GM21786 (cell line): ENCODE measurements at regions not wholly inside any gene's neighbourhood (a gene's known extent, or its start where the extent isn't known, plus 50 kb on each side); places are given as distances from the start of the nearest gene placed in this dataset.
A peak's percentile ranks its signal among the peaks of the same experiment; 100 is the strongest.

ENCODE experiments used
- ATAC-seq: cut with Tn5 transposase; IDR thresholded peaks from one replicate; pipeline ENCODE4 v1.9.1; 2021; ENCODE audit not compliant: unreplicated experiment

DNA sequence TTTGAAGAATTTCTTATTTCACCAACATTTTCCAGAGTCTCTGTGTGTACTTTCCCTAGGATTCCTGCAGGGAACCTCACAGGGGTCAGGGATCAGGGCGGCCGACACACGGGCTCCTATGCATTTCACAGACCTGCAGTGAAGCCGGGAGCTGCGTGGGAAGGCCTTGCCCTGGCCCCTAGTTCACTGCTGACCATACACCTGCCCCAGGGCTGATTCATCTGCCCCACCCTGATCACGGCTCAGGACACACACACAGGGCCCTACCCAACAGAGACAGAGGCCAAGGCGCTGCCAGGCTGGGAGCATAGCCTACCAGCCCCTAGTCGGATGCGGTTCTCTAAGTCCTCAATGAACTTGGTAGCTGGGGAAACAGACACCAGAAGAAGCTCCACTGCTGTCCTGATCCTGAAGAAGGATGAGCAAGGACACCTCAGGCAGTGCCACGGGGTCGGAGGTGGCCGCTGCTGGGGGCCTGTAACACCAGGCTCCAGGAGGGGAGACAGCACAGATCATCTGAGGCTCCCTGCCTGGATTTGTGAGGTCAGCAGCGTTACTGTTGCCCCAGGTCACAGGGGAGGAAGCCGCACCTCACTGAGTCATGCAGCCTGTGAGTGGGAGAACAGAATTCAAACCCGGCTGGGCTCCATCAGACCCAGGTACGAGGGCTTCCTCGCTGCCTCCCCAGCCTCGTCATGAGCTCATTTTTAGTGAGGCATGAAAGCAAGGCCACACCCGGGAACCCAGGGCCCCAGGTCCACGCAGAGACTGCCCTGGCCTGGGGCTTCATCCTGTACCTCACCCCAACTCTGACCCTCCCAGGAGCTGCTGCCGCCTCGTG, 278.8 kb upstream of the PPP2R2D start:
- no peak for ATAC-seq

DNA sequence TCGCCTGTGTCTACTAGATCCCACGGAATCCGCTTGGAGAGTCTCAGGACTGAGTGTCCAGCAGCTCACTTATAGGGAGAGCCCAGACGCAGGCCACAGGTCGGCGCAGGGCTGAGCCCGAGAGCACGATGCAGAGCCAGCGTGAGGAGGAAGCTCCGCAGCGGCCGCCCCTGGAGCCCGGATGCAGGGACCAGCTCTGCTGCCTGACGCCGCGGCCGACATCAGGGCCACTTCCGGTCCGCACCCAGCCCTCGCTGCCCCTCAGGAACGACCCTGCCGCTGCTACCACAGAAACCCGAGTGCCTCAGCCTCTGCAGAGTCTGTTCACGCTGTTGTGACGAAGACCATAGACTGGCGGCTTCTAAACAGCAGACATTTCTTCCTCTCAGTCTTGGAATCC, 275.8 kb upstream of the PPP2R2D start:
- ATAC-seq, result no peak

DNA sequence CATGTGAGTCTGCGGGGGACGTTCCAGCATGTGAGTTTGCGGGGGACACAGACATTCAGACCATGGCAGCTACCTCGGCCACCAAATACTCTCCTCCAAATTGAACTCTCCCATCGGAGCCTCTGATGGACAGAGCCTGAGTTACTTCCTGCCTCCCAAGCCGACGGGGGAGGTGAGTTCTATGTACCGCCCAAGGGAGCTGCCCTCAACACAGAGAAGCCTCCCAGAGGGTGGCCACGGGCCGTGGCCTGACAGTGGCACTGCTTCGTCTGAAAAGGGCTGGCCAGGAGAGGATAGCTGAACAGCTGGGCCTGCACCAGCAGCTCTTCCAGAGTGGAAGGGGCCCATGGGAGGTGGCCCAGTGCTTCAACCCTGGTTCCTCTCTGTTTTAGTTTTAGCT, 274.5 kb upstream of the PPP2R2D start:
- no peak for ATAC-seq

DNA sequence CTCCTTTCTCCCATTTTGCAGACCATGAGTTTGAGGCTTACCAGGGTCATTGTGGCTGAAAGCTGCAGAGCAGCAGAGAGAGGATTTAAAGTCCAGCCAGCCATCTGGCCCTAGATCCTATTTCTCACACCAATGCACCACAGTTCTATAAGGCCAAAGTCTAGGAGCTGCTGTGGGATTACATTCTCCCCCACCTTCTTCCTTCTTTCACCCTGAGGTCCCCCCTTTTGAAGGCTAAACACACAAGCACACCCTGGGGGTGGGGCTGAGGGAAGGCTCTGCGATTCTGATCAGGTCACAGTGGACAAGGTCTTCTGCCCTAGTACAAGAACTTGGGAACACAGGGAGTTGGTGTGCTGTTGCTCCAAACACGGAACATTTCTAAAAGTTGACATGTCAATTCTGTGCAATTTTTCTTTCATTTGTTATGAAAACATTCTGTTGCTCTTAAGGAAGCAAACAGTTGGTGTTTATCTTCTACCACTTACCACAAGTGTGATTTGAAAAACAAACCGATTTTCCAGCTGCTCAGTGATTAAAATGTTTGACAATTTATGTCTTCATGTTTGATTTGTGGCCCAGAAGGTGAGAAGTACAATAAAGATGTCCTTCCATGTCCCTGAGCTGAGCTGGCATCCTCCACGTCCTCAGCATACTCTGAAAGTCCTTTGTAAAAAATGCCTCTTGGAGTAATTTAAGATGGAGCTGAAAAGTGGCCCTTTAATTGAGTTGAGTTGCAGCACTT, 271.6 kb upstream of the PPP2R2D start:
- ATAC-seq, result no peak

DNA sequence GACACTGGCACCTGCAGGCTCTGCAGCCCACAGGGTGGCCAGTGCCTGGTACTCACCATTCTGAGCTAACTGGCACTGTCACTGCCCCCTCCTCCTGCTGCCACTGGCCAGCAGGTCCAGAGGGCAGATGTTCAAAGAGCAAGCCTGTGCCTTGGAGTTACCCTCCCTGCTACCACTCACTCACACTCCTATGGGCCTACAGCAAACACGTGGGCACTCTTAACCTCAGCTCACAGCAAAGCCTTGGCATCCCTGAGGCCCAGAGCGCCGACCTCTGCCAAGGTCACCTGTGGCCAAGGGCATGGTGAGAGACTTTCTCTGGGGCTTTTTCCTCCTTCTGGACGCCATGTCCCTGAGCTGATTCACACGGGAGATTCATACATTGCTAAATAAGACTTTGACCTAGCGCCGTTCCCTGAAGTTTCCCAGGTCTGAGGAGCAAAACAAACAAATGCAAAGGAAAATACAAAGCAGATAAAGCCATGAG, 270.0 kb upstream of the PPP2R2D start:
- ATAC-seq, result no peak

DNA sequence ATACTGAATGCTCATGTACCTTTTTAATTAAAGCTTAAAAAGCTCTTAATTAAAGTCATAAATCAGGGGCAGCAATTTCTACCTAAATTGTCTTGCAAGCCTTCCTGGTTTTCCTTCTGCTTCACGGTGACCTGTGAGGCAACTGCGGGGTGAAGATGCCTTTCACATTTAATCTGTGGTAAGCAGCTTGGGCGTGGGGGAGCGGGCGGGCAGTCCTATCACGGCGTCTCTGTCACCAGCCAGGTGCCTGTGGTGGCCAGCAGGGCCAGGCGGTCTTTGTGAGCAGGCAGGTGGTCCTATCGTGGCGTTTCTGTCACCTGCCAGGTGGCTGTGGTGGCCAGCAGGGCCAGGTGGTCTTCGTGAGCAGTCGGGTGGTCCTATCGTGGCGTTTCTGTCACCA, 269.2 kb upstream of the PPP2R2D start:
- no peak for ATAC-seq

DNA sequence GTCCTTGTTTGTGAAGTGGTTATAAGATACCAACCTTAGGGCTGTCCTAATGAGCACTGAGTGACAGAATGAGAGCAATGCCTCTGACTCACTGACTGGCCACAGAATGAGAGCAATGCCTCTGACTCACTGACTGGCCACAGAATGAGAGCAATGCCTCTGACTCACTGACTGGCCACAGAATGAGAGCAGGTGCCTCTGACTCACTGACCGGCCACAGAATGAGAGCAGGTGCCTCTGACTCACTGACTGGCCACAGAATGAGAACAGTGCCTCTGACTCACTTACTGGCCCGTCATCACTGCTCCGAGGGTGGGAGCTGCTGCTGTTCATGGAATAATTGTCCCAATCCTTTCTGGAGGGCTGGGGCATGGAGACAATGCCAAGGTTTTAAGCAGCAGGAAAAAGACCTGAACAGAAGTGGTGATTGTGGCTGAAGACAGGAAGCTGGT, 265.2 kb upstream of the PPP2R2D start:
- ATAC-seq, result no peak

DNA sequence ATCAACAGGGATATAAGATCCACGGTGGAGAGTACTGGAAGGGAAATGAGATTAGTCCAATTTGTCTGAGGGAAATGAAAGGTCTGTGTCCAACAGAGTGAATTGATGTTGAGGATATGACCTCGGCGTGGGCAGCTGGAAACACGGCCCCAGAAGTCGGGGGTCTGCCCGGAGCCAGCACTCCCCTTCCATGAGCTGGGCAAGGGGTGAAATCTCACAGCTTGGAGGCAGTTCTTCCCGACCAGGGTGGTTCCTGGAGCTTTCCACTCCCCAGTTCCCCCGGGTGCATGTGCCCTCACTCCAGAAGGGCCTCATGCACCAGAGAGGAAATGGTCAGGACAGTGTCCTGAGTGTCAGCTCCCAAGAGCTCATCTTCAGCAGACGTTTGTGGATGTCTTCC, 264.7 kb upstream of the PPP2R2D start:
- no peak for ATAC-seq

DNA sequence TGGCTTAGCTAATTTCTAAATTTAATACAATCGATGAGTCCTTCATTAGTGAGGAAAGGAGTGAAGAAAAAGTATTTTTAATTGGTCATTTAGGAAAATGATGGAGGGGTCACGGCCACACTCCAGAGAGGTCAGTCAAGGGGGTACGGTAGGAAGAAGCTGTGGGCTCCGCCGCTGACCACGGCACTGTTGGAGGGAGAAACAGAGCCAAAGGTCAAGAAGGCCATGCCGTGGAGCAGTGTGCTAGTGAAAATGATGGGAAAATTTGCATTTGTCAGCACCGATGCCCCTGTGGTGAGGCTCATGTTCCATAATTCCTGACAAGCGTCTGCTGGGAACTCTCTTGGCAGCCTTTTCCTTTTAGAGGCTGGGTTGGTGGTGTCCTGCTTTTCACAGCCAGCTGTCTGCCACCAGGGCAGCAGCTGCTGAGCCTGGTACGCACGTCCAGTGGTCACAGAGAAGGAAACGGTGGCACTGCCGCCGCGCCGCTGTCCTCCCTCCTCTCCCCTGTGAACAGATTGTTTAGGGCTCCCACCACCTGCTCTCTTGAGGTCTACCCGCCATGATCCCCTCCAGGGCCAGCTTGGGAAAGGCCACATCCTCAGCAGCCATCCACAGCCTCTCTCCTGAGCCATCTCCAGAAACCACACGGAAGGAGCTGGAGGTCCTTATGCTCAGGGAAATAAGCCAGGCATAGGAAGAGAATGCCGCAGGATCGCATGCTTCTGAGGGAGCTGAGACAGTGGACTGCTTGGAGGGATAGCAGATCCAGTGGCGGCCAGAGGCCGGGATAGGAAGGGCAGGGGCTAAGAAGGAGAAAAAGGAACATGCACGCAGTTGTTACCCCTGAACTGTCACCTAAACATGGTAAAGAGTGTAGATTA, 263.7 kb upstream of the PPP2R2D start:
- no peak for ATAC-seq

DNA sequence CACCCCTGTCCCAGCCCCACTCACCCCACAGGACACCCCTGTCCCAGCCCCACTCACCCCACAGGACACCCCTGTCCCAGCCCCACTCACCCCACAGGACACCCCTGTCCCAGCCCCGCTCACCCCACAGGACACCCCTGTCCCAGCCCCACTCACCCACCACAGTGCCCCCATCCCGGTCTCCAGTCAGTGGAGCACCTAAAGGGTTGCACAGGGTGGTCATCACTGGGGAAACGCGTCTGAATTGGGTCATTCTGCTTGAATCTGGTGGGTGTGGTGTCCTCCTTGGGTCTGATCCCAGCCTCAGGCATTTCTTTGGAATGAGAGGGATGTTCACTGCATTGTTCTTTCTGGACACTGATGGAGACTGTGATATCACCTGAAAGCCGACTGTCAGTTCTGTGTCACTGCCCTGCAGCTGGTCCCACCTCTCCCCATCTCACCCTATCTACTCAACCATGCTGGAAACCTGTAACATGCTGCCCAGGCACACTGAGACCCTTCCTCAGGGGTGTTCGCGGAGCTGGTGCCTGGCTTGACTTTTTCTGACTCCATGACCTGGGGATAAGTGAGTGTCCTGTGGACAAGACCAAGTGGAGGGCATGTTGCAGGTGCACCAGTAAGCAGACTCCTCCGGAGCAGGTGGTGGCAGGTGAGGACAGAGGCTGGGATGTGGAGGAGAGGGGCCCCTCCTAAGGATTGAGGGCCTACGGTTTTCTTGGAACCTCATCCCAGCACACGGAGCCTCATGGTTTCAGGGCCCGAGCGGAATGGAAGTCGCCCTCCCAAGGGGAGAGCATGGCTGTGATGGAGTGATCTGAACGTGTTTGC, 262.5 kb upstream of the PPP2R2D start:
- no peak for ATAC-seq

DNA sequence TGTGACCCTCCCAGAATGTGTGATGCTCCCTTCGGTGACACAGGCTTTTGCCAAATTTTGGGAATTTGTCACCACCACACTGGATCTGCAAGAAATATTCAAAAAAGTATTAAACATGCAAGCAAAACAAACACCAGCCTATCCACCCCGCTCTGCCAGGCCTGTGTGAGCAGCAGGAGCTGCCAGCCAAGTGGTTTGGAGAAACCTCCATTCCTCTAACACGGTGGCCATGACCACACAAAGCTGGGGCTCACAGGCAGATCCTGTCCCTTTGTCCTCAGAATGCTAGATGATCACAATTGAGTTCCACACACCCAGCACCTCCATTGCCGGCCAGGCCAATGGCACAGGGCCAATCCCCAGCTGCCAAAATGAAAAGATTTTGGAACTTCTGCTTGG, 261.9 kb upstream of the PPP2R2D start:
- no peak for ATAC-seq

DNA sequence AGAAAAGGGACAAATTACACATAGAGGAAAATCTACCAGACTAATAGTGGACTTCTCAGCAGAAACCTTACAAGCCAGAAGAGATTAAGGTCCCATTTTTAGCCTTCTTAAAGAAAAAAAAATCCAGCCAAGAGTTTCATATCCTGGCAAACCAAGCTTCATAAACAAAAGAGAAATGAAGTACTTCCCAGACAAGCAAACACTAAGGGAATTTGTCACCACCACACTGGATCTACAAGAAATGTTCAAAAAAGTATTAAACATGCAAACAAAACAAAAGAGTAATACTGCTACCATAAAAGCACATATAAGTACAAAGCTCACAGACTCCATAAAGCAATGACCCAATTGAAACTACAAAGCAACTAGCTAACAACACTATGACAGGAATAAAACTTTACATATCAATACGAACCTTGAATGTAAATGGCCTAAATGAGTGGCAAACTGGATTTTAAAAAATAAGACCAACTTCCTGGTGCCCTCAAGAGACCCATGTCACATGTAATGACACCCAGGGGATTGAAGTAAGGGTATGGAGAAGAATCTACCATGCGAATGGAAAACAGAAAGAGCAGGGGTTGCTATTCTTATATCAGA, 260.7 kb upstream of the PPP2R2D start:
- no peak for ATAC-seq

DNA sequence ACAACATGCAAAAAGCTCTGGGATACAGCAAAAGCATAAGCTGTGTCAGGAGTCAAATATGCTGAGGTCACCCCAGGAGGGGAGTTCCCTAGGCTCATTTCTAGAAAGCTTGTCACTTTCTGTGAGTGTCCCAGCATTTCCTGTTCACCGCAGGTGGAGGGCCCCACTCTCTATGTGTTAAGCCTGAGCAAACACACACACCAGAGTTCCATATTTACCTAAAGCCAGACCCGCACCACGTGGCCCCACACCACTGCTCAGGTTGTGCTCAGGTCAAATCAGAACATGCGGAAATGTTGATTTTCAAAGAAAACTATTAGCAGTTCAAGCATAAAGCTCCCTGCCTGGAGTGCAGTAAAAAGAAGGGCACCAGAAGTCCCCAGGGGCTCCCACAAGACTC, 259.6 kb upstream of the PPP2R2D start:
- ATAC-seq, result peak; percentile 99

DNA sequence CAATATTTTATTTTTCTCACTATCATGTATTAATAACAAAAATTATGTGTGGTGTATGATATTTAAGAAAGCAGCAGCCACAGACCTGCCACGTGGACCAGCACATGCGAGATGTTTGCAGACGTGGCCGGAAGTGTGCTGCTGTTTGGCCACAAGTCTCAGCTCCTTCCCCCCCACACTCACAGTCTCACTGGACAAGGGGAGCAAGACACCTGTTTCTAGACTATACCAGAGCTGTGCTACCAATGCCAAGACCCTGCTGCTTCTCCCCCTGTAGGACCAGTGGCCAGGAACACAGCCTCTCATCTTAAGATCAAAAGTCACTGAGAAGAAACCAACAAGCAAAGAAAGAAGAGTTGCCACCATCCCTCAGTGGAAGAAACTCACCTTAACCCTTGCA, 258.9 kb upstream of the PPP2R2D start:
- ATAC-seq, result no peak

DNA sequence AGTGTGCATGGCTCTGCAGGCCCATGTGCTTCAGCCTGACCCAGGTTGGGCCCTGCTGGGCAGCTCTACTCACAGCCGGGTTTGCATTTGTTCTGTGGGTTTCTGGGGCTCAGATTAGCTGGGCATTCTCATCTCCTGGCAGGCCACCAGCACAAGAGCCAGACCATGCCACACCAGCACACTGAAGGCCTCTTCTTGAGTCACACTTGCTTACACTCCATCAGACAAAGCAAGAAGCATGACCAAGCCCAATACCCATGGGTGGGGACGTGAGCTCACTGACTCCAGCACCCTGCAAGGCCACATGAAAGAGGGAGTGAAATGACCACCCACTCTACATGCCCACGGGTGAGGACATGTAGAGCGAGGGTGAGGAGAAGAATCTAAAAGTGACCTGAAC, 257.8 kb upstream of the PPP2R2D start:
- no peak for ATAC-seq

DNA sequence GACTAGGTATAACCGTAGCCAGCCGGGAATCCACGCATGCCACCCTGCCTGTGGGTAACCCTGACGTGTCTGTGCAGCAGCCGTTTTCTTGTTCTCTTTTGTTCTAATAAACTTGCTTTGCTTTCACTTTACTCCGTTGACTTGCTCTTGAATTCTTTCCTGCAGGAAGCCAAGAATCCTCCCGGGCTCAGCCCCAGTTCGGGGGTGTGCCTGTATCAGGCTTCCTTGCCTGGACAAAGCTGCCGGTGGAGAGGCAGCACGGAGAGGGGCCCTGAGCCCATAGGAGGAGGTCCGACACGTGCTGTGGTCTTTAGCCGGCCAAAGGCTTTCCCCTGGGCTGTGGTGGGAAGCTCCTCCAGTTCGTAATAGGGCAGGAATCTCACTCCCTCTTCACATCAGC, 256.5 kb upstream of the PPP2R2D start:
- no peak for ATAC-seq

DNA sequence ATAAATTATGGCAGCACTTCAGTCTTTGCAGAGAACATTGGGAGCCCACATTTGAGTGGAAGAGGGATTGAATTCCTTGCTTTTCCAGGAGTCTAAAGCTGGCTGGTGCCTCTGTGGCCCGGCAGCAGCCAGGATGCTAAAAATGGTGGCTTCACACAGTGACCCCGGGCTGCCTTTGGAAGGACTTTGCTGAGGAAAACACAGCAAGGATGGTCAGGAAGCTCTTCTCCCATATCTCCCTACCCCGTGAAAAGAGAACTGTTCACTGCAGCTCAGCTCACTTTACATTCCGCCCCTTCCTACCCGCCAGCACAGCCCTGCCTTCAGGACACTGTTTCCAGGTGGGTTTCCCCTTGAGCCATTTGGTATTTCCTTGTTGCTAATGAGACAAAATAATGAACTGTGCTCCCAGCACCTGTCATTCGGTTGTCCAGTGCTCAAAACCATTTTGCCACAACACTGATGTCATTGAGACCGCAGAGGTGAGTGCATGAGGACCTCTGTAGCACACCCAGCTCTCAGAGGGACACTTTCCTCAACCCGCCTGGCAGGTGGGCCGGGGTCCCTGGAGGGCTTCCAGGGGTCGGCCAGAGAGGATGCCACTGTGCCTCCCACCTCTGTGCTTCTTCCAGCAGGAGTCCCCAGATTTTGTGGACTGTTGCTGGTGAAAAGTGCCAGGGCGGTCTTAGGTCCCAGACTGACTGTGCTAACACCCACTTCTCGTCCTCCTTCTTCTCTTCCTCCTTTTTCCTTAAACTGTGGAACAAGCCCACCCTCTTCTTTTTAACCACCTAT, 255.7 kb upstream of the PPP2R2D start:
- ATAC-seq, result no peak

DNA sequence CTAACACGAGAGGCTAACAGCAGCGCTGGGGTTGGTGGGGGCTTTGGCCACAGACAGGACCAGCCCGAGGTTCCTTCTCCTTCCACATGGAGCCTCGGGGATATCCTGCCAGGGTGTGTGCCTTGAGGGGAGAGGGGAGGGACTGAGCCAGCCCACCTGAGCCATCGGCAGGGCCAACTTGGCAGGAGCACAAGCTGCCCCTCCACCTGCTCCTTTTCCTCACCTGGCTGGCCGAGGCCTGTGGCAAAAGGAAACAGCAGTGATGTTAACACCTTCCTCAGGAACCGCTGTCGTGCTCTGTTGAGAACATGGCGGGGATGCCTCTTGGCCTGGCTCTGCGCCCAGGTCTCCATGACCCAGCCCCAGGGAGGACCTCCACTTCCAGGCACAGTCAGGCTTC, 255.1 kb upstream of the PPP2R2D start:
- ATAC-seq, result no peak
